ENCODE measurements at regions not wholly inside any gene's neighbourhood (a gene's known extent, or its start where the extent isn't known, plus 50 kb on each side); places are given as distances from the start of the nearest gene placed in this dataset.

- TF ChIP-seq, protein P1, sequence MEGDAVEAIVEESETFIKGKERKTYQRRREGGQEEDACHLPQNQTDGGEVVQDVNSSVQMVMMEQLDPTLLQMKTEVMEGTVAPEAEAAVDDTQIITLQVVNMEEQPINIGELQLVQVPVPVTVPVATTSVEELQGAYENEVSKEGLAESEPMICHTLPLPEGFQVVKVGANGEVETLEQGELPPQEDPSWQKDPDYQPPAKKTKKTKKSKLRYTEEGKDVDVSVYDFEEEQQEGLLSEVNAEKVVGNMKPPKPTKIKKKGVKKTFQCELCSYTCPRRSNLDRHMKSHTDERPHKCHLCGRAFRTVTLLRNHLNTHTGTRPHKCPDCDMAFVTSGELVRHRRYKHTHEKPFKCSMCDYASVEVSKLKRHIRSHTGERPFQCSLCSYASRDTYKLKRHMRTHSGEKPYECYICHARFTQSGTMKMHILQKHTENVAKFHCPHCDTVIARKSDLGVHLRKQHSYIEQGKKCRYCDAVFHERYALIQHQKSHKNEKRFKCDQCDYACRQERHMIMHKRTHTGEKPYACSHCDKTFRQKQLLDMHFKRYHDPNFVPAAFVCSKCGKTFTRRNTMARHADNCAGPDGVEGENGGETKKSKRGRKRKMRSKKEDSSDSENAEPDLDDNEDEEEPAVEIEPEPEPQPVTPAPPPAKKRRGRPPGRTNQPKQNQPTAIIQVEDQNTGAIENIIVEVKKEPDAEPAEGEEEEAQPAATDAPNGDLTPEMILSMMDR (IDR thresholded peaks at IDR 0.05; ENCODE audit: insufficient read depth, low read length, poor library complexity, severe bottlenecking) = no peak
- no peak overlapping the region for H3K4me3 ChIP-seq (ENCODE audit: low read depth, low read length)
- no peaks in the 10 kb centered on the region for H3K36me3 ChIP-seq (ENCODE audit: control insufficient read depth, insufficient read depth, low read length)
- no peak for DNase-seq (ENCODE audit: low read depth)
- no peaks in the 10 kb centered on the region for H3K27me3 ChIP-seq (ENCODE audit: control insufficient read depth, insufficient read depth, low read length)
These were observed 425.1 kb downstream of the TSHZ3 start for GRCh38 chr19:30924069-30924636.

DNA sequence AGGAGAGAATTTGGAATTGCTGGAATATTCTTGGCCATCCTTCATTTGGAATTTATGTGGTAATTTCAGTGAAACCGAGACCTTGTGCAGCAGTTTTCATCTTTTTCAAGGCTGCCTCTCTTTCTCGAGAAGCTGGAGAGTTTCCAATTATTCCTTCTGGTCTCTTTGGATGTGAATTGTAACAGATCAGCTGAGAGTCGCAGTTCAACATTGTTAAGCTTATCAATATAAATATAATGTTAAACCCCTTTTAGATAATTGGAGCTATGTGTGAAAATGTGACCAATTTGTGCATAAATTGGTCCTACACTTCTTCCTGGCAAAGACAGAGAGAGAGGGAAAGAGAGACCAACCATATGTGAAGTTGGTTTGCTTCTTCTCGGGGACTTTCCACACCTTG is 425.6 kb downstream of the TSHZ3 start:
- H3K36me3 ChIP-seq (ENCODE audit: control insufficient read depth, insufficient read depth, low read length) = no peaks in the 10 kb centered on the region
- TF ChIP-seq, protein P1 (IDR thresholded peaks at IDR 0.05; ENCODE audit: insufficient read depth, low read length, poor library complexity, severe bottlenecking) = no peak
- no peaks in the 10 kb centered on the region for H3K27me3 ChIP-seq (ENCODE audit: control insufficient read depth, insufficient read depth, low read length)
- H3K4me3 ChIP-seq (ENCODE audit: low read depth, low read length) = no peak overlapping the region
- DNase-seq (ENCODE audit: low read depth) = no peak

- Histone ChIP-seq H3K27me3 (ENCODE audit: control insufficient read depth, insufficient read depth, low read length) (no peaks in the 10 kb centered on the region), H3K36me3 (ENCODE audit: control insufficient read depth, insufficient read depth, low read length) (no peaks in the 10 kb centered on the region), H3K4me3 (ENCODE audit: low read depth, low read length) (no peak overlapping the region)
- no peak for DNase-seq (ENCODE audit: low read depth)
- TF ChIP-seq, protein P1 (IDR thresholded peaks at IDR 0.05; ENCODE audit: insufficient read depth, low read length, poor library complexity, severe bottlenecking) = no peak
These were observed 426.1 kb downstream of the TSHZ3 start for GRCh38 chr19:30923096-30923495.

- TF ChIP-seq, protein P1 (IDR thresholded peaks at IDR 0.05; ENCODE audit: insufficient read depth, low read length, poor library complexity, severe bottlenecking) = no peak
- no peaks in the 10 kb centered on the region for H3K36me3 ChIP-seq (ENCODE audit: control insufficient read depth, insufficient read depth, low read length)
- no peak overlapping the region for H3K4me3 ChIP-seq (ENCODE audit: low read depth, low read length)
- DNase-seq (ENCODE audit: low read depth) = no peak
- H3K27me3 ChIP-seq (ENCODE audit: control insufficient read depth, insufficient read depth, low read length) = no peaks in the 10 kb centered on the region
These were observed 429.0 kb downstream of the TSHZ3 start for GRCh38 chr19:30920222-30920621.

GRCh38 chr19:30919737-30920136 is 429.5 kb downstream of the TSHZ3 start:
- TF ChIP-seq, protein P1 (IDR thresholded peaks at IDR 0.05; ENCODE audit: insufficient read depth, low read length, poor library complexity, severe bottlenecking) = no peak
- Histone ChIP-seq H3K27me3 (ENCODE audit: control insufficient read depth, insufficient read depth, low read length) (no peaks in the 10 kb centered on the region), H3K4me3 (ENCODE audit: low read depth, low read length) (no peak overlapping the region), H3K36me3 (ENCODE audit: control insufficient read depth, insufficient read depth, low read length) (no peaks in the 10 kb centered on the region)
- DNase-seq (ENCODE audit: low read depth) = no peak

- TF ChIP-seq, protein P1 (IDR thresholded peaks at IDR 0.05; ENCODE audit: insufficient read depth, low read length, poor library complexity, severe bottlenecking) = no peak
- H3K4me3 ChIP-seq (ENCODE audit: low read depth, low read length) = no peak overlapping the region
- H3K36me3 ChIP-seq (ENCODE audit: control insufficient read depth, insufficient read depth, low read length) = no peaks in the 10 kb centered on the region
- no peak for DNase-seq (ENCODE audit: low read depth)
- no peaks in the 10 kb centered on the region for H3K27me3 ChIP-seq (ENCODE audit: control insufficient read depth, insufficient read depth, low read length)
These were observed 433.0 kb downstream of the TSHZ3 start for GRCh38 chr19:30916238-30916637.

Measured in kidney epithelial cell (primary cell).